NCI-H2227 treated with DMSO at 0.1 percent for 48 hours (cell line): ENCODE measurements at regions not wholly inside any gene's neighbourhood (a gene's known extent, or its start where the extent isn't known, plus 50 kb on each side); places are given as distances from the start of the nearest gene placed in this dataset.
"Not testable (repeated sequence)": the region's sequence is repeated elsewhere in the genome, so short reads cannot be mapped to it uniquely, and the experiment has no call there.

ENCODE experiments used
- DNase-seq: peaks from one replicate; lab custom pipeline; 2025; lab: John Stamatoyannopoulos, UW

DNA sequence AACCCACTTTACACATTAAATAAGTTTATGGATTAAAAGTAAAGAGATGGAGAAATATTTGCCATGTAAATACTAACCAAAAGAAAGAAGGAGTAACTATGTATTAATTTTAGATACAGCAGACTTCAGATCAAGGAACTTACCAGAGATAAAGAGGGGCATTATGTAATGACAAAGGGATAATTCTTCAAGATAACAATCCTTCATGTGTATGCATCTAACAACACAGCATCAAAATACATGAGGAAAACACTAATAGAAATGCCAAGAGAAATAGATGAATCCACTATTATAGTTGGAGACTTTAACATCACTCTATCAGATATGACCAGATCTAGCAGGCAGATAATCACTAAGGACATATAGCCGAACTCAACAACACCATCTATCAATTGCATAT, 149.8 kb upstream of the ANKRD55 start:
- no peak for DNase-seq

DNA sequence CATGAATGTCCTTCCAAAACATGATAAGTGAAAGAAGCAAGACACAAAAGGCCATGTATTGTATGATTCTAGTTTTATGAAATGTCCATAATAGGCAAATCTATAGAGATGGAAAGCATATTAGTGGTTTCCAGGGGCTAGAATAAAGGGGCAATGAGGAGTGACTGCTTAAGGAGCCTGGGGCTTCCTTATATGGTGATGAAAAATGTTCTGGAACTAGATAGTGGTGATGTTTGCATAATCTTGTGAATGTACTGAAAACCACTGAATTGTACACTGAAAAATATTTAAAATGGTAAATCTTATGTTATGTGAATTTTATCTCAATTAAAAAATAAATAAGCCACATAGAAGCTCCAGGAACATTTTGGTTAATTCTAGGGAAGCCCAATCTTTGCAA, 144.4 kb upstream of the ANKRD55 start:
- DNase-seq, result no peak

DNA sequence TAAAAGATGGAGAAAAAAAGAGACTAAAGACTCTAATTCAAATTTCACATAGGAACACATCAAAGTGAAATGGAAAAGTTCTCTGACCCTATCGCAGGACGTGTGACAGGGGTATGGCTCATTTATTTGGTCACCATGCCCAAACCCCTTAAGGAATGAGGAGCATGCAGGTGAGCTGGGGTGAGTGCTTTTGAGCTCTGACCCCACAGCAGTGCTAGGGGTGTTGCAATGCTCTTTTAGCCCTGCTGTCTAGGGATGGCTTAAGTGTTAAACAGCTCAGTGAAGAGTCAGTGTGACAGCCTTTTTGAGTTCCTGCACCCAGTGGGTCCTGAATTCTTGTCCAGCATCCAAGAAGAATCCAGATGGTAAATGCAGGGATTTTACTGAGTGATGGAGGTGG, 143.0 kb upstream of the ANKRD55 start:
- no peak for DNase-seq

DNA sequence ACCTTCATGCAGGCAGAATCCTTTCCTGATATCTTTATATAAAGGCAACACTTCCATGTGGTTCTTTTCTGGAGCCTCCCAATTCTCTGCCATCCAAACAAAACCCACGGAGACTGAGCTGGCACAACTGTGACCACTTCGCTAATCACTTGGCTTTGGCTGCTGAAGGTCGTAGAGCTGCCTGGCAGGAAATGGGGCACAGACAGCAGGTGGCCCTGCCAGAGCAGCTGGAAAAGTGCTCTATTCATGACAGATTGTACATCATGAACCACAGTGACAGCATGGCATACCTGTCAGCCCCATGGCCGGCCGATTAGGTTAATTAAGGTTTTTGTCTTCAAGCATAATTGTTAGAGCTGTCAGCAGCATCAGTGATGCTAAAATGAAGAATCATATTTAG, 141.9 kb upstream of the ANKRD55 start:
- no peak for DNase-seq

GRCh38 chr5:56372491-56372890, 139.4 kb upstream of the ANKRD55 start:
- DNase-seq, result not testable (repeated sequence)

DNA sequence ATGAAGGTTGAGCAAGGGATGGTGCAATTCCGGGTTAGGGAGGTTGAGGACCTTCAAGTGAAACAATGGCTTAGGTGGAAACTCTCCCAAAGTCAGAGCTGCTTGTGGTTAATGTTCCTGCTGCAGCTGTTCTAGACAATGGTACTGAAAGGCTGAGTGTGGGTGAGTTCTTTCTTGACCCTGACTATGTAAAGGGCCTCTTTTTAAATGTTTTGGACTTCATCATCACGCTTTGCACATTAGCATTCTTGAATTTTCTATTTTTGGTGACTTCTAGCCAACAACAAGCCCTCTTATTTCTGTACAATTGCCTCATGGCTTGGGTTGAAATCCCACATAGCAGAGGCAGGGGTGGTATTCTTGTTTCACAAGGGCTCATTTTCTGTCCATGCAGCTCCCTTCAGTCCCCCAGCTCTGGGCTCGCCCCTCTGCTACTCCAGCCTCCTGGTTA, 136.3 kb upstream of the ANKRD55 start:
- no peak for DNase-seq

DNA sequence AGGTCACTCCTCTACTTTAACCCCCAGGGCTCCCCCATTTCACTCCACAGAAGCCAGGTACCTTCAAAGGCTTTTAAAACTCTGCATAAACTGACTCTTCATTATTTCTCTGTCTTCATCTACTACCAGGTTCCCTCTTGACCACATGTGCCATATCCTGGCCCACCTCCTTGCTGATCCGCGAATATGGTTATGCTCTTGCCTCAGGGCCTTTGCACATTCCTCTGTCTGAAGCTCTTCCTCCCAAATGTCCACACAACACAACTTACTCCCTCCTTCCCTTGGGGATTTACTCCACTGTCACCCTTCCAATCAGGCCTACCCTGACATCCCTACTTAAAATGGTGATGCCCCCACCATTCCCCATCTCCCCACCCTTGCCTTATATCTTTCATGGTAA, 134.6 kb upstream of the ANKRD55 start:
- DNase-seq, result no peak

- DNase-seq, result no peak
These were observed 133.9 kb upstream of the ANKRD55 start for GRCh38 chr5:56366986-56367385.

- DNase-seq, result no peak
These were observed 128.3 kb upstream of the ANKRD55 start for GRCh38 chr5:56361398-56361797.

GRCh38 chr5:56360816-56361215, 127.7 kb upstream of the ANKRD55 start:
- no peak for DNase-seq

DNA sequence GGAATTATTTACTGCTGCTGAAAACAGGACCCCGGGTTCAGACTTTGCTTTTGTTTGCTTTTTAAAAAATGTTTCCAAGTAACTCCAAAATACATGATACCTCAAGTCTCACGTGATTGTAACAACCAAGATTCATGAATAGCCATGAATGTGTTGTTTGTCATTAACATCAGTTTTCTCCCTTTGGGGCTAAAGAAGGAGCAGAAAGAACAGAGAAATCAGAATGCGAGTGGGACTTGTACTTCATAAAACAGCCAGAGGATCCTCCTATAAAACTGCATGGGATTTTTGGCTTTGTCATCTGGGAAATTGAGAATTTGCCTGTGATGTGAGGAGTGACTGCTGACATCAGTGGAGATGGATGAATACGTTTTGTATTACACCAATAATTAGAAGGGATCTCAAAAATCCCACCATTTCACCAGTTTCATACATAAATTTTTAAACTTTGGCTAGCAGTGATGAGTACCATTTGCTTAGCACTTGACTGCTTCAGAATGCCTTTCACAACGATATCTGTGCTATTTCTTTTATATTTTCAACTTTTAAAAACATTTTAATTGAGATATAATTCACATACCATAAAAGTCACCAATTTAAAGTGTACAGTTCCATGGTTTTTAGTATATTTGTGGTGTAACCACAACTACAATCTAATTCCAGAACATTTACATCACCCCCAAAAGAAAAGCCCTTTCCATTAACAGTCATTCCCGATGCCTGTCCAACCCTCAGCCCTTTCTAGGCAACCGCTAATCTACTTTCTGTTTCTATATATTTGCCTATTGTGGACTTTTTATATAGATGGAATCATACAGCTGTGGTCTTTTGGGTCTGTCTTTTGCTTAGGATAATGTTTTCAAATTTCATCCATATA, 126.9 kb upstream of the ANKRD55 start:
- DNase-seq, result no peak

DNA sequence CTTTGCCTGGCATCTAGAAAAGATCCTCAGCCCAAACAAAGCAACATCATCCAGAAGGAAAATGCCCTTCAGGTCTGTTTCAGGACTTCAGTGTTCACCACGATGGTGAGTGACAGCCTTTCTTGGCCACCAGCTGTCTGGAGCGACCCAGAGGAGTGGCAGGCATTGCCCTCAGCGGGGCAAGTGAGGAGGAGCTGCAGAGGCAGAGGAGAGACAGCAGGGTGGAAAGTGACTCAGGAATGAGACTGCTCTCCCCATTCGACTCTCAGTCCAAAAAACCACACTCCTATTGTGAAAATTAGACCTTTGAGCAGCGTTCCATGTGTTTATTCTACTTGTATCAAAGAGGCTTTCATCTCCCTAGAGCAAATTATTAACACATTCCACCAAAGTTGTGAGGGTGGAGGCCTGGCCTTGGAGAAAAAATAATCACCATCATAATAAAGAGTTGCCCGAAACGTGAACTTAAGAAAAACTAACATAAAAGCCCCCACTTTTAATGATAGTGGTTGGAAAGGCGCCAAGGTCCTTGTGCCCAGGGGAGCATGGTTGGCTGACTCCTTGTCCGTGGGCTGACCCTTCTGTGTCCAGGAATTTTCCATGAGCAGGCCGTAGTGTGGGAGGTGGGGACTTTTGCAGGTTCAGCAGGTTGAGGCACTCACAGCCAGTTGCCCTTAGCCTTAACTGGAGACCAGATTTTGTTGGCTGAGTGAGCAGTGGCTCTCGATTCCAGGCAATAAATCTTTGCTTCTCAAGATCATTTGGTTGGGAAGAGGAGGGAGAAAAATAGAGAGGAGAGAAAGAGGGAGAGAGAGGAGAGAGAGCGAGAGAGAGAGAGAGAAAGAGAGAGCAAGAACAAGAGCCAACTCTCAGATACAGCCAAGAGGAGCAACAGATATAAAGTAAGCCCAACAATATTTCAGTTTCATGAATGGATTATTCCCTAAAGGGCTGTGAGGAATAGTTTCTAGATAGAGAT, 125.9 kb upstream of the ANKRD55 start:
- no peak for DNase-seq

GRCh38 chr5:56358046-56358445, 124.9 kb upstream of the ANKRD55 start:
- no peak for DNase-seq

GRCh38 chr5:56357426-56357825, 124.3 kb upstream of the ANKRD55 start:
- DNase-seq, result no peak

DNA sequence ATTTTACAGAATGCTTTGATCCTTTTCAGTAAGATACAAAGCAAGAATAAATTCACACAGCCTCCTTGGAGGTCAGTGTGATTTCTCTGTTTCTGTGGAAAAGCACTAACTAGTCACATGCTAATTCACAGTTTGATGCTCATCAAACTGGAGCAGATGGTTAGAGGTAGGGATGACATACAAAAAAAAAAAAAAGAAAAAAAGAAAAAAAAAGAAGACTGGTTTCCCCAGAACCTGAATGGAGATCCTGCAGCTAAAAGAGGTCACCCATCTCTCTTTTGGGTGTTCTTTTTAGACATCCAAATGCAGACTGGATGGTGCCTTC, 123.7 kb upstream of the ANKRD55 start:
- DNase-seq, result no peak

GRCh38 chr5:56356121-56356835, 123.1 kb upstream of the ANKRD55 start:
- no peak for DNase-seq

GRCh38 chr5:56354836-56355235, 121.7 kb upstream of the ANKRD55 start:
- DNase-seq, result no peak

GRCh38 chr5:56352808-56353590, 119.9 kb upstream of the ANKRD55 start:
- no peak for DNase-seq

GRCh38 chr5:56350597-56351170, 117.6 kb upstream of the ANKRD55 start:
- DNase-seq, result no peak

GRCh38 chr5:56350011-56350596, 117.0 kb upstream of the ANKRD55 start:
- DNase-seq, result no peak

GRCh38 chr5:56349461-56349860, 116.3 kb upstream of the ANKRD55 start:
- DNase-seq, result no peak
